ENCODE measurements at regions not wholly inside any gene's neighbourhood (a gene's known extent, or its start where the extent isn't known, plus 50 kb on each side); places are given as distances from the start of the nearest gene placed in this dataset.

GRCh38 chr14:56944397-56944796 is 134.1 kb upstream of the OTX2 start:
- Mint-ChIP-seq H3K36me3 (ENCODE audit: low read depth) (no peaks in the 10 kb centered on the region), H3K27ac (no peak overlapping the region), H3K4me3 (no peak overlapping the region), H3K9me3 (ENCODE audit: insufficient read depth) (no peaks in the 10 kb centered on the region), H3K4me1 (ENCODE audit: low read depth) (no peaks in the 10 kb centered on the region), H3K27me3 (ENCODE audit: low read depth) (no peaks in the 10 kb centered on the region)
- ATAC-seq (no peak), DNase-seq (no peak)
- ChIA-PET POLR2A (no interaction called here), CTCF (no interaction called here)

- H3K9me3 Mint-ChIP-seq (ENCODE audit: insufficient read depth): no peaks in the 10 kb centered on the region
- ATAC-seq (no peak), DNase-seq (no peak)
- CTCF ChIA-PET: no interaction called here
- POLR2A ChIA-PET: interaction anchor here (0.6 kb wide), 1 partner anchor 175 kb away, joined by 3 read pairs; no protein-coding TSS in a partner anchor
- no peaks in the 10 kb centered on the region for H3K27me3 Mint-ChIP-seq (ENCODE audit: low read depth)
- H3K27ac Mint-ChIP-seq: no peak overlapping the region
- H3K4me3 Mint-ChIP-seq: no peak overlapping the region
- H3K4me1 Mint-ChIP-seq (ENCODE audit: low read depth): no peaks in the 10 kb centered on the region
- no peaks in the 10 kb centered on the region for H3K36me3 Mint-ChIP-seq (ENCODE audit: low read depth)
Observed at GRCh38 chr14:56933446-56933845, 123.2 kb upstream of the OTX2 start.

- no peak for DNase-seq
- ChIA-PET POLR2A (no interaction called here), CTCF (no interaction called here)
- Mint-ChIP-seq H3K4me3 (no peak overlapping the region), H3K27me3 (ENCODE audit: low read depth) (no peaks in the 10 kb centered on the region), H3K27ac (no peak overlapping the region), H3K4me1 (ENCODE audit: low read depth) (no peaks in the 10 kb centered on the region), H3K9me3 (ENCODE audit: insufficient read depth) (no peaks in the 10 kb centered on the region), H3K36me3 (ENCODE audit: low read depth) (no peaks in the 10 kb centered on the region)
- no peak for ATAC-seq
Observed at GRCh38 chr14:56918849-56919574, 108.7 kb upstream of the OTX2 start.

GRCh38 chr14:56905282-56905681 is 95.0 kb upstream of the OTX2 start:
- Mint-ChIP-seq H3K4me3 (no peak overlapping the region), H3K9me3 (ENCODE audit: insufficient read depth) (no peaks in the 10 kb centered on the region), H3K4me1 (ENCODE audit: low read depth) (no peaks in the 10 kb centered on the region), H3K36me3 (ENCODE audit: low read depth) (no peaks in the 10 kb centered on the region), H3K27ac (no peak overlapping the region), H3K27me3 (ENCODE audit: low read depth) (peaks cover 7% of the 10 kb centered on the region)
- DNase-seq (no peak), ATAC-seq (no peak)
- ChIA-PET POLR2A (no interaction called here), CTCF (no interaction called here)

- ChIA-PET POLR2A (interaction anchor here (0.6 kb wide), 1 partner anchor 1444 kb away, joined by 3 read pairs; no protein-coding TSS in a partner anchor), CTCF (no interaction called here)
- Mint-ChIP-seq H3K4me1 (ENCODE audit: low read depth) (no peaks in the 10 kb centered on the region), H3K9me3 (ENCODE audit: insufficient read depth) (no peaks in the 10 kb centered on the region), H3K27me3 (ENCODE audit: low read depth) (peaks cover 7% of the 10 kb centered on the region), H3K27ac (no peak overlapping the region), H3K4me3 (no peak overlapping the region), H3K36me3 (ENCODE audit: low read depth) (no peaks in the 10 kb centered on the region)
- DNase-seq: no peak
- ATAC-seq: no peak
Observed at GRCh38 chr14:56903304-56903969, 93.2 kb upstream of the OTX2 start.

- Mint-ChIP-seq H3K27me3 (ENCODE audit: low read depth) (peaks cover 7% of the 10 kb centered on the region), H3K9me3 (ENCODE audit: insufficient read depth) (no peaks in the 10 kb centered on the region), H3K36me3 (ENCODE audit: low read depth) (no peaks in the 10 kb centered on the region), H3K4me3 (no peak overlapping the region), H3K27ac (no peak overlapping the region), H3K4me1 (ENCODE audit: low read depth) (no peaks in the 10 kb centered on the region)
- DNase-seq: no peak
- POLR2A ChIA-PET: no interaction called here
- CTCF ChIA-PET: no interaction called here
- no peak for ATAC-seq
Observed at GRCh38 chr14:56902385-56902784, 92.1 kb upstream of the OTX2 start.

- ATAC-seq: no peak
- DNase-seq: no peak
- CTCF ChIA-PET: no interaction called here
- H3K27me3 Mint-ChIP-seq (ENCODE audit: low read depth): peaks cover 9% of the 10 kb centered on the region
- H3K4me1 Mint-ChIP-seq (ENCODE audit: low read depth): no peaks in the 10 kb centered on the region
- H3K27ac Mint-ChIP-seq: no peak overlapping the region
- H3K9me3 Mint-ChIP-seq (ENCODE audit: insufficient read depth): no peaks in the 10 kb centered on the region
- no peak overlapping the region for H3K4me3 Mint-ChIP-seq
- POLR2A ChIA-PET: no interaction called here
- no peaks in the 10 kb centered on the region for H3K36me3 Mint-ChIP-seq (ENCODE audit: low read depth)
Observed at GRCh38 chr14:56900726-56901125, 90.4 kb upstream of the OTX2 start.

- Mint-ChIP-seq H3K36me3 (ENCODE audit: low read depth) (no peaks in the 10 kb centered on the region), H3K27me3 (ENCODE audit: low read depth) (peaks cover 9% of the 10 kb centered on the region), H3K4me3 (no peak overlapping the region), H3K27ac (no peak overlapping the region), H3K4me1 (ENCODE audit: low read depth) (no peaks in the 10 kb centered on the region), H3K9me3 (ENCODE audit: insufficient read depth) (no peaks in the 10 kb centered on the region)
- DNase-seq: no peak
- CTCF ChIA-PET: no interaction called here
- ATAC-seq: no peak
- POLR2A ChIA-PET: no interaction called here
Observed at GRCh38 chr14:56899829-56900228, 89.5 kb upstream of the OTX2 start.

- Mint-ChIP-seq H3K4me3 (no peak overlapping the region), H3K36me3 (ENCODE audit: low read depth) (no peaks in the 10 kb centered on the region), H3K27me3 (ENCODE audit: low read depth) (peaks cover 4% of the 10 kb centered on the region), H3K27ac (no peak overlapping the region), H3K4me1 (ENCODE audit: low read depth) (no peaks in the 10 kb centered on the region), H3K9me3 (ENCODE audit: insufficient read depth) (no peaks in the 10 kb centered on the region)
- POLR2A ChIA-PET: no interaction called here
- CTCF ChIA-PET: interaction anchor here (0.7 kb wide), 1 partner anchor 370 kb away, joined by 3 read pairs; no protein-coding TSS in a partner anchor
- no peak for DNase-seq
- no peak for ATAC-seq
Observed at GRCh38 chr14:56896922-56897321, 86.6 kb upstream of the OTX2 start.

GRCh38 chr14:56896231-56896630 is 86.0 kb upstream of the OTX2 start:
- ChIA-PET POLR2A (no interaction called here), CTCF (interaction anchor here (0.7 kb wide), 1 partner anchor 371 kb away, joined by 3 read pairs; no protein-coding TSS in a partner anchor)
- no peaks in the 10 kb centered on the region for H3K36me3 Mint-ChIP-seq (ENCODE audit: low read depth)
- ATAC-seq: no peak
- DNase-seq: no peak
- H3K27me3 Mint-ChIP-seq (ENCODE audit: low read depth): peaks cover 4% of the 10 kb centered on the region
- no peak overlapping the region for H3K4me3 Mint-ChIP-seq
- H3K27ac Mint-ChIP-seq: no peak overlapping the region
- H3K4me1 Mint-ChIP-seq (ENCODE audit: low read depth): no peaks in the 10 kb centered on the region
- no peaks in the 10 kb centered on the region for H3K9me3 Mint-ChIP-seq (ENCODE audit: insufficient read depth)

GRCh38 chr14:56895154-56895553 is 84.9 kb upstream of the OTX2 start:
- Mint-ChIP-seq H3K27ac (no peak overlapping the region), H3K4me3 (no peak overlapping the region), H3K36me3 (ENCODE audit: low read depth) (no peaks in the 10 kb centered on the region), H3K4me1 (ENCODE audit: low read depth) (no peaks in the 10 kb centered on the region), H3K27me3 (ENCODE audit: low read depth) (peaks cover 4% of the 10 kb centered on the region), H3K9me3 (ENCODE audit: insufficient read depth) (no peaks in the 10 kb centered on the region)
- POLR2A ChIA-PET: no interaction called here
- ATAC-seq (no peak), DNase-seq (no peak)
- CTCF ChIA-PET: no interaction called here

- Mint-ChIP-seq H3K4me1 (ENCODE audit: low read depth) (no peaks in the 10 kb centered on the region), H3K27me3 (ENCODE audit: low read depth) (peaks cover 6% of the 10 kb centered on the region), H3K9me3 (ENCODE audit: insufficient read depth) (no peaks in the 10 kb centered on the region), H3K4me3 (no peak overlapping the region), H3K27ac (no peak overlapping the region), H3K36me3 (ENCODE audit: low read depth) (no peaks in the 10 kb centered on the region)
- ChIA-PET CTCF (no interaction called here), POLR2A (no interaction called here)
- DNase-seq (no peak), ATAC-seq (no peak)
Observed at GRCh38 chr14:56894591-56894991, 84.3 kb upstream of the OTX2 start.

GRCh38 chr14:56892959-56893358 is 82.7 kb upstream of the OTX2 start:
- CTCF ChIA-PET: no interaction called here
- Mint-ChIP-seq H3K4me1 (ENCODE audit: low read depth) (no peaks in the 10 kb centered on the region), H3K4me3 (no peak overlapping the region), H3K27me3 (ENCODE audit: low read depth) (peaks cover 14% of the 10 kb centered on the region), H3K27ac (no peak overlapping the region), H3K36me3 (ENCODE audit: low read depth) (no peaks in the 10 kb centered on the region), H3K9me3 (ENCODE audit: insufficient read depth) (no peaks in the 10 kb centered on the region)
- POLR2A ChIA-PET: no interaction called here
- DNase-seq (no peak), ATAC-seq (no peak)
